ENCODE measurements at regions not wholly inside any gene's neighbourhood (a gene's known extent, or its start where the extent isn't known, plus 50 kb on each side); places are given as distances from the start of the nearest gene placed in this dataset.

DNA sequence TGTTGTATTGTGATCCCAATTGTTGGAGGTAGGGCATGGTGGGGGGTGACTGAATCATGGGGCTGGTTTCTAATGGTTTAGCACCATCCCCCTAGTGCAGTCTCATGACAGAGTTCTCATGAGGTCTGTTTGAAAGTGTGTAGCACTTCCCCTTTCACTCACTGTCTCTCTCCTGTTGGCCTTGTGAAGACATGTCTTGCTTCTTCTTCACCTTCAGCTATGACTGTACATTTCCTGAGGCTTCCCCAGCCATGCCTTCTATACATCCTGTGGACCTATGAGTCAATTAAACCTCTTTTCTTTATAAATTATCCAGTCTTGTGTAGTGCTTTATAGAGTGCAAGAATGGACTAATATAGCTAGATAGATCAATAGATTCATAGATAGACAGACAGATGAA, 230.0 kb downstream of the MAGEE1 start:
- Mint-ChIP-seq H3K9me3 (no peaks in the 10 kb centered on the region), H3K27ac (no peak overlapping the region), H3K4me1 (no peaks in the 10 kb centered on the region), H3K27me3 (no peaks in the 10 kb centered on the region), H3K4me3 (no peak overlapping the region), H3K36me3 (ENCODE audit: low read depth) (no peaks in the 10 kb centered on the region)
- CTCF ChIA-PET = no interaction called here
- DNase-seq = no peak
- POLR2A ChIA-PET = no interaction called here

All from activated CD4-positive, alpha-beta memory T cell treated with anti-CD3 and anti-CD28 coated beads, Interleukin-2, amount 10 ng/mL, durations not matched to agents 7 days and 5 days (primary cell).